Head of caudate nucleus (tissue), 42 donors: ENCODE measurements at regions not wholly inside any gene's neighbourhood (a gene's known extent, or its start where the extent isn't known, plus 50 kb on each side); places are given as distances from the start of the nearest gene placed in this dataset.
"Not testable (repeated sequence)": the region's sequence is repeated elsewhere in the genome, so short reads cannot be mapped to it uniquely, and the experiment has no call there.

Source experiments
- DNase-seq, 42 donors: peaks; one replicate each; pipeline versions ENCODE4 v3.0.0 to v3.0.0-alpha.2; 2020 to 2021; ENCODE audit warnings: mixed read lengths in 7 of 42
- intact Hi-C: fragments of 100-400 bp; cut with DNase I; formaldehyde crosslinking; loops from one replicate; pipeline ENCODE4 v1.15.0; 2022

GRCh38 chr3:95798628-95799027, 1015.8 kb upstream of the EPHA6 start:
- intact Hi-C loops: no loop called here
- no peak for DNase-seq

DNA sequence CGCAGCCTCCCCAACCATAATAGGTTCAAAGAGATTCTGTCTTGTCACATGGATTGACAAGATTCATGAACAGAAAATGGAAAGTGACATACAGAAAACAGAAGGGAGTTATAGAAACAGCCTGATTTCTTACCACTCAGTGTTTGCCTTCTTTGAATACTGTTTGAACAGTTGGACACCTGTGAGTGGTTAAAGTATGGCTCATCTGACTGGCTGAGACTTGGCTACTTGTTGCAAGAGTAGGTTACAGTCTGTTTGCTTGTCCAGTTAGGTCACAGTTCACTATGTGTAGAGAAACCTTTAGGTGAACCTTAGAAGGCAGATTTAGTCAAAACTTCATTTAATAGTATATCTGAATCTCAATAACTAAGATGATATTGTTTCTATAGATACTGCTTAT, 1003.9 kb upstream of the EPHA6 start:
- DNase-seq: no peak
- intact Hi-C loops: no loop called here

DNA sequence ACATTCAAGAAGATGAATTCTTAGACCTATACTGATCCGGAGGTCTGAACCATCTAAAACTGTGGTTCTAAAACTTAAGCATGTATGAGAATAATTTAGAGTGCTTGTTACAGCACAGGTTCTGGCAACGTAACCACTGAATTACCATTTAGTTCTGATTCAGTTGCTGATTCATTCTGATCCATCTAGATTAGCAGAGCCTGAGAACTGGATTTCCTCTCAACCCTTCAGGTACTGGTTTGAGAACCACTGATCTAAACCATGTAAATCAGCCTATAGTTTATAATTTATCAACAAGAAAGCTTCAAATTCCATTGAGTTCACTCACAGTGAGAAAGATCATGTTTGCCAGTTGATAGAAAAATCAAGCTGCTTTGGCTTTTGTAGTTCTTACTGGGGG, 1001.1 kb upstream of the EPHA6 start:
- no peak for DNase-seq

GRCh38 chr3:95815828-95816227, 998.6 kb upstream of the EPHA6 start:
- no peak for DNase-seq
- intact Hi-C loops: no loop called here

More for the DNA sequence above, 1001.1 kb upstream of the EPHA6 start:
- intact Hi-C loops: no loop called here

DNA sequence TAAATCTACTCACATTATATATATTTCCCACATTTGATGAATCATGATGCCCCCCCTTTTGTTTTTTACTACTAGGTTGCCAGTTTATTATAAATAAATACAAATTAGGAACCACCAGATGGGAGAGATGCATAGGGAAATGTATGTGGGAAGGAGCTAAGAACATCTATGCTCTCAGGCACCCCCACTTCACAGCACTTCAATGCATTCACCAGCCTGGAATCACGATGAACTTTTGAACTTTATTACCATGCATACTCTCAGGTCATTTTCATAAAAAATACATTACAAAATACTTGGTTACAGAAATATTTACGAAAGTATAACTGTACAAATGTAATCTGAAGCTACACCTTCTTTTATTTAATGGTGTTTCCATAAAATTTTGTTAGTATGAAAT, 988.0 kb upstream of the EPHA6 start:
- intact Hi-C loops: no loop called here

DNA sequence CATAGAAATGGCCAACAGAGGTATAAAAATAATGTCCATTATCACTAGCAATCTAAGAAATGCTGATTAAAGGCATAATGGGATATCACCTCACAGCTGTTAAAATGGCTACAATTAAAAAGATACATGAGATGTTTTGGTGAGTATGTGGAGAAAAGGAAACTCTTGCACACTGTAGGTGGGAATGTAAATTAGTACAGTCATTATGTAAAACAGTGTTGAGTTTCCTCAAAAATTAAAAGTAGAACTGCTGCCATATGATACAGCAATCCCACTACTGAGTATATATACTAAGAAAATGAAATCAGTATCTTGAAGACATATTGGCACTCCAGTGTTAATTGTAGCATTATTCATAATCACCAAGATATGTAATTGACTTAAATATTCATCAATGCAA, 982.2 kb upstream of the EPHA6 start:
- intact Hi-C loops: no loop called here
- DNase-seq: no peak

More for the DNA sequence above, 988.0 kb upstream of the EPHA6 start:
- no peak for DNase-seq

- intact Hi-C loops, DNase-seq: not testable (repeated sequence)
Observed at GRCh38 chr3:95860628-95861027, 953.8 kb upstream of the EPHA6 start.

DNA sequence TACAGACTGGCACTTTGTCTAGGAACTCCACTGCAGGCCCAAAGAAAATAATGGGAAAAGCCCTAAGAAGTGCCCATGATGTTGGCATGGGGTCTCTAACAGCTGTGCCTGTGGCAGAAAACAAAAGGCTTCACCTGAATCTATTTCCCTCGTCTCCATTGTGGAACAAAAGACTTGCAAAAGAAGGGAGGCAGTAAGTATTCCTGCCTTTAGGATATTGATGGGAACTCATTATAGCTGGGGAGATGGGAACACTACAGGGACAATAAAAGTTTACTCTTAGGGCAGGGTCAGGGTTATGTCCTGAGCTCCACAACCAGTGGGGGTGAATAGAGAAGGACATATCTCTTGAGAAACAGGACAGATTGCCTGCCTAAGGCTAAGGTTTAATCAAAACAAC, 930.6 kb upstream of the EPHA6 start:
- intact Hi-C loops: no loop called here
- no peak for DNase-seq

DNA sequence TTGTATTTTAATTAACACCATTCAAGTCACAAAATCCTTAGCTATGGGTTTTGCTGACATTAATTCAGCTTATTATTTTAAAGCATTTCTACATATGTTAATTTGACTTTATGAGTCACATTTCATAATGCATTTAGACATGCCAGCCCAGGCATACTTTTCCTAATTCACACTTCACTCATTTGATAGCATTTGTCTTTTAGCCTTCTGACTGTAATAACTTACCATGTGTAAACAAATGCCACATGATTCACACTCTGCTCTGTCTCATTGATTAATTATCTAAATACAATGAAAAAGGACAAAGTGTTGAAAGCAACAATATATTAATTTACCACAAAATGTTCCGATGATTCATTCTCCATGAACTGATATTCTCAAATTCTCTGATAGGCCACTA, 927.8 kb upstream of the EPHA6 start:
- intact Hi-C loops: no loop called here
- DNase-seq: no peak

DNA sequence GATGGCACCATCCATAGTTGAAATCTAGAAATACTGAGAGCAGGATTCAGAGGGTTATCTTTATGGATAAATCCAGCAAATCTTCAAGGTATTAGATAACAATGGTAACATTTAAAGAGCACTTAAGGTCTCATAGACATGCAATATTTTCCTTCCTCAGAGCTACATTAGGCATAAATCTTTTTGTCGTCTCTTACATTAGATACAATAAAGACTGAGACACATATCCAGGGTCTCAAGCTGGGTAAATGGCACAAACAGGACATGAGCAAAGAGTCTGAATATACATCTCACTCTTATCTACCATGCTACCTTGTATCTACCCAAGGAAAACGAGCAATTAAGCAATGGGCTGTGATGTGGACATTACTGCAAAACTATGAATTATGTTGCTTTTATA, 927.3 kb upstream of the EPHA6 start:
- DNase-seq: no peak
- intact Hi-C loops: no loop called here

DNA sequence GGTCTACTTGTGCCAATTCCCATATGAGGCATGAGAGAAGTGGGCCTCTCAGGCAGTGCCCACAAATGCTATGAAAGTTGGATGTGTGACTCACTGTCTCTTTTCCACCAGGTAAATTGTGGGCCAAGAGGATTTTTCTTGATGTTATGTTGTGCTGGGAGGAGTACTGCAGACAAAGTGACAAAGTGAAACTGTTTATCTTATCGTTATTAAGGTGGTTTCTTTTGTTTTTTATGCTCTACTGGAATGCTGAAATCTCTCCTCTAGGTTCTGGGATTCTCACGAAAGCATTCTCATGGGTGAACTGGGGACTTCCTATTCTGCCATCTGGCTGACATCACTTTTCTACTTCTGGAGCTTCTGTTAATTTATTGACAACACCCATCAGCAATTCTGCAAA, 919.6 kb upstream of the EPHA6 start:
- no peak for DNase-seq
- intact Hi-C loops: no loop called here

GRCh38 chr3:95899494-95899893, 914.9 kb upstream of the EPHA6 start:
- DNase-seq: no peak
- intact Hi-C loops: no loop called here

DNA sequence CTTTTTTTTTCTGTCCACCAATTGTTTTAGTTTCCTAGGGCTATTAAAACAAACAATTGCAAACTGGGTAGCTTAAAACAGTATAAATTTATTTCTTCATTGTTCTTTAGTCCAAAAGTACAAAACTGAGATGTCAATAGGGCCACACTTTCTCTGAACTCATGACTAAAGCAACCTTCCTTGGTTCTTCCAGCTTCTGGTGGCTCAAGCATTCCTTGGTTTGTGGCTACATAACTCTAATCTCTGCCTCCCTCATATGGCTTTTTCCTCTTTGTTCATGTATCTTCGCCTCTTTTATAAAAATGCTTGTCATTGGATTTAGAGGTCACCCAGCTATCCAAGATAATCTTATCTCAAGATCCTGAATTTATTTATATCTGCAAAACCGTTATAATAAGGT, 914.5 kb upstream of the EPHA6 start:
- intact Hi-C loops: no loop called here
- no peak for DNase-seq

DNA sequence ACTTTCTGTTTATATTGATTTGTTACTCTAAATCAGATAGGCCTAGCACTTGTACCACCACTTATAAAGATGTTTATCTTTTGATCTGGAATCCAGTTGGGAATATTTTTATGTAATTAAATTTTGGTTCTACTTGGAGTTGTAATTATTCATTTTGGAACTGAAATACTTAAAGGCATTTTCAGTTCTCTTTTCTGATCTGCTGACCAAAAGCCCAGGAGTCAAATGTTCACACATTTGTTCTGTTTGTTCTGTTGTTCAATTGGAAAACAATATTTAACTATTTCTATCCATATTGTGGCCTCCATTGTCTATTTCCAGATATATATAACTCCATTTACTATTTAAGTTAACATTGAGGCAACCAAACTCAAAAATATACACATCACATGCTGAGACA, 912.4 kb upstream of the EPHA6 start:
- intact Hi-C loops: no loop called here

DNA sequence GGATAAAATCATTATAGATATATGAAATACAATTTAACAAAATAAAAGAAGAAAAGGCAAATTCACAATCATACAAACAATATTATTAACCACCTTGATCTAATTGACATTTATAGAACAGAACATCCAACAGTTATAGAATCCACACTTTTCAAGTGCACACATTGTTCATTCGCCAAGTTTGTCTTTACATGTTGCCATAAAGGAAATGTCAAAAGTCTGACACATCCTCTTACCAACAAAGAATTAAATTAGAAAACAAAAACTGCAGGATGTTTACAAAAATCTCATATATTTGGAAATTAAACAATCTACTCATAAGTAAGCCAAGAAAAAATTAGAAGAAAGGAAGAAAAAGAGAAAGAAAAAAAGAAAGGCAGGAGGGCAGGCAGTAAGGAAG, 909.2 kb upstream of the EPHA6 start:
- no peak for DNase-seq

More for the DNA sequence above, 912.4 kb upstream of the EPHA6 start:
- no peak for DNase-seq

GRCh38 chr3:95911767-95912166, 902.6 kb upstream of the EPHA6 start:
- intact Hi-C loops: no loop called here
- DNase-seq: no peak

More for the DNA sequence above, 909.2 kb upstream of the EPHA6 start:
- intact Hi-C loops: no loop called here

GRCh38 chr3:95923496-95924210, 890.7 kb upstream of the EPHA6 start:
- intact Hi-C loops: no loop called here
- peak in 12 of 42 donors; percentile 5 to 49 (median 19) for DNase-seq

DNA sequence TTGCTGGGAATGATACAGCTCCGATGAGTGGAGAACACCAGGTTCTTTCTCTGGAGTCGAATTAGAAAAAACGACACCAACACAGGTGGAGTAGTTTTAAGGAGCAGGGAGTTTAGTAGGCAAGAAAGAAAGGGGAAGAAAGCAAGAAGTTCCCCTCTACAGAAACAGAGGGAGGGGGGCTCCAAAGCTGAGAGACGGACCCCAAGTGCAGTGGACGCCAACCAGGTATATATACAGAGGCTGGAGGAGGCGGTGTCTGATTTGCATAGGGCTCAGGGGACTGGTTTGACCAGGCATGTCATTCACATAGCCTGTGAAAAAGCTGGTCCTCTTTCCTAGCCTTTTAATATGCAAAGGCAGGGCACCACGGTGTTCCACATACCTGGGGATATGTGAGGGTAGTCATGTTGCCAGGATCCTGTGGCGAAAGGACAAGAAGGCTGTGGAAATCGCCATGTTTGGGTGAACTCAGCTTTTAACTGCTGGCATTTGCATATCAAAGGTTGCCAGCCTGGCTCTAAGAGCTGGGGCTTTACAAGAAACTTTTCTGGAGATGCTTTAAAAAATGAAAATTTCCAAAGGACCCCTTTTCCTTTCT, 887.4 kb upstream of the EPHA6 start:
- intact Hi-C loops: no loop called here
- DNase-seq: no peak

- intact Hi-C loops: no loop called here
- DNase-seq: no peak
Observed at GRCh38 chr3:95934181-95934580, 880.2 kb upstream of the EPHA6 start.

DNA sequence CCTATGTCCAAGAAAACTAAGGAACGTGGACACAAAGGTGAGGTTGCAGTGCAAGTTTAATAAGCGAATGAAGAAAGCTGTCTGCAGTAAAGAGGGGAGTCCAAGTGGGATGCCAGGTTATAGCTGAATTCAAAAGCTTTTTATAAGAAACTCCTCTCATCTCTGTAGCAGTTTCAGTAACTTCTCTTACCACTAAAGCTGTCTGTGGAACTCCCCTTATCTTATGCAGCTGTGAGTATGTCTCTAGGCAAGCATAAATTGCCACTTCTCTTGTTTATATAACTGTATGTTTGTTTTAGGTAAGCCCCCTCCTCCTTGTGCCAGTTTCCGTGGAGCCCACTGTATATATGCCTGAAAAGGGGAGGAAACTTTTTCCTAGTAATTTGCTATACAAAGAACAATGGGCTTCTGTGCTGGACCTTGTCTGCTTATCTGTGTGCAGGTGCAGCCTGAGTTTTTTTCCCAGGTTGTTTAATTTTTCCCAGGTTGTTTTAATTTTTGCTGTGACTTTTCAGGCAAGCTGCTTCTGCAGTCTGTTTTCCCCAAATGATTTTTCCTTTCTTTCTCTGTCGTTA, 875.1 kb upstream of the EPHA6 start:
- intact Hi-C loops: no loop called here
- DNase-seq: no peak
